Coronary artery (tissue), 2 donors: ENCODE measurements at regions not wholly inside any gene's neighbourhood (a gene's known extent, or its start where the extent isn't known, plus 50 kb on each side); places are given as distances from the start of the nearest gene placed in this dataset.

Experiments used
- DNase-seq: peaks from one replicate; pipeline ENCODE4 v3.0.0-alpha.2; 2017; ENCODE audit warnings: low spot score
- H3K27ac ChIP-seq, 2 donors: fragments of 200-600 bp; sonication (generic); one replicate each; pipeline ENCODE4 v1.5.1; 2016 to 2019
- H3K4me3 ChIP-seq: fragments of 200-600 bp; sonication (generic); 2 replicates; pipeline ENCODE4 v1.5.1; 2016; ENCODE audit warnings: mild to moderate bottlenecking, moderate library complexity
- TF ChIP-seq, protein P1 (sequence below): fragments of 200-600 bp; sonication (generic); IDR thresholded peaks from one replicate; pipeline ENCODE4 v1.5.1; 2019; ENCODE audit warnings: antibody characterized with exemption

DNA sequence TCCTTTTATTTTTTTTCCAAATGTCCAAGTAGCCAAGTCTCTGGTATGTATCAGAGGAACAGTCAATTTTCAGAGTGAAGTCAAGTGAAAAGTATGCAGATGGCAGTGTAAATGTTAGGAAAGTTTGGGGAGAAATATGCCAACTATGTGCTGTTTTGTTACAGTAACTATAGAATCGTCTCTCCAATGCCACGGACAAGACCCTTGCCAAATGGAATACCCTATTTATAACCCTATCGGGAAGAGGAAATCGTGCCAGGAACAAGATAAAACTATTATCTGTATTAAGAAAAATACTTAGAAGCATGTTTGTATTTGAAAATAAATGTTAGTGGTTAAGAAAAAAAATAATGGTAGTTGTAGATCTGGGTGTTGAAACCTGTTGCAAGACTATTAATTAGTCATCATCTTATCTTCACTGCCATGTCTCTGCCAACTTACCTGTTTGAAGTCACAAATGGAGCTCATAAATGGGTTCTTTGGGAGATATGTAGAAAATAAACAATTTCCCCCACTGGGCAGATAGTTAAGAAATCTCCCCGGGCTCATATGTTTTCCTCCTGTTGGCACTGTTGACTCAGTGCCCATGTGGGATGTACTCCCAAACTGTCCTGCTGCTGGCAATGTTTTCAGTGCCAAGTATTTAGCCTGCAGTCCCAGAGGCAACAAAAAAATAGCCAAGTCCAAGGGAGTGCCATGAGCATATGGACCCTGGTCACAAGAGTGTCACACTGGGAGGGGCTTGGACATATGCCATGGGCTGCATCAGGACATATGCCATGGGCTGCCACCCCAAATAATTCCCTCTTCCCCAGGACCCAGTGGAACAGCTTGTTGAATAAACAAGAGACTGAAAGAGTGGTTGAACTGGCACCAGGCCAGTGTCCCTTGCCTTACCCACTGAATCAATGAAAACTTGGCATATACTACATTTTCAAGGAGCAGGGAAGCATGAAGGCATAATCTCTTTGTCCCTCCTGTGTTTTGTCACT is 366.9 kb downstream of the OSR1 start:
- H3K27ac ChIP-seq, result peak overlapping the region in 1 of 2 donors; percentile 75
- TF ChIP-seq, protein P1, sequence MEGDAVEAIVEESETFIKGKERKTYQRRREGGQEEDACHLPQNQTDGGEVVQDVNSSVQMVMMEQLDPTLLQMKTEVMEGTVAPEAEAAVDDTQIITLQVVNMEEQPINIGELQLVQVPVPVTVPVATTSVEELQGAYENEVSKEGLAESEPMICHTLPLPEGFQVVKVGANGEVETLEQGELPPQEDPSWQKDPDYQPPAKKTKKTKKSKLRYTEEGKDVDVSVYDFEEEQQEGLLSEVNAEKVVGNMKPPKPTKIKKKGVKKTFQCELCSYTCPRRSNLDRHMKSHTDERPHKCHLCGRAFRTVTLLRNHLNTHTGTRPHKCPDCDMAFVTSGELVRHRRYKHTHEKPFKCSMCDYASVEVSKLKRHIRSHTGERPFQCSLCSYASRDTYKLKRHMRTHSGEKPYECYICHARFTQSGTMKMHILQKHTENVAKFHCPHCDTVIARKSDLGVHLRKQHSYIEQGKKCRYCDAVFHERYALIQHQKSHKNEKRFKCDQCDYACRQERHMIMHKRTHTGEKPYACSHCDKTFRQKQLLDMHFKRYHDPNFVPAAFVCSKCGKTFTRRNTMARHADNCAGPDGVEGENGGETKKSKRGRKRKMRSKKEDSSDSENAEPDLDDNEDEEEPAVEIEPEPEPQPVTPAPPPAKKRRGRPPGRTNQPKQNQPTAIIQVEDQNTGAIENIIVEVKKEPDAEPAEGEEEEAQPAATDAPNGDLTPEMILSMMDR, result no peak
- DNase-seq, result peak; percentile 78
- peak overlapping the region; percentile 5 for H3K4me3 ChIP-seq

DNA sequence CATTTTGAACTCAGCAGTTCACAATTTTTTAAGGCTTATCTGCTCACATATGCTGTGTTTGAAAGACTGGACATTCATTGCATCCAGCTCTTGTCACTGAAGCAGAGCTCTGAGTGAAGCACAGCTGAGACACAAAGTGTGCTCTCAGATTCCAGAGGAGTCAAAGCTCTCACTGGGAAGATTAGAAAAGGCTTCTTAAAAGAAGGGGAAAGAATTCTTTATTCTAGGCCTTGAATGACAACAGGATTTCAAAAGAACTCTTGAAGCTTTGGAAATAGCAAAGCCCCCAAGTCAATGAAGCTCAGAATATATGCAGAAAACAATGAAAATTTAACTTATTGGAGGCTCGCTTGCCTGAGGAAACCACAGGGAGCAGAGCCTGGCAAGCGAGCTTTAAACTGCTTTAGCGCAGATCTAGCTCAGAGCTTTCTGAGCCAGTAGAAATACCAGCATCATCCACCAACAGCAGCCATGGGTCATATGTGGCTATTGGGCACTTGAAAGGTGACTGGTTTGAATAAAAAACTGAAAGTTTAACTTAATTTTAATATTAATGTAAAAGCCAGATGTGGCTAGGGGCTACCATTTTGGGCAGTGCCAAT is 369.7 kb downstream of the OSR1 start:
- no peak for DNase-seq
- Histone ChIP-seq H3K27ac (no peak overlapping the region), H3K4me3 (no peak overlapping the region)
- TF ChIP-seq, protein P1, result no peak

DNA sequence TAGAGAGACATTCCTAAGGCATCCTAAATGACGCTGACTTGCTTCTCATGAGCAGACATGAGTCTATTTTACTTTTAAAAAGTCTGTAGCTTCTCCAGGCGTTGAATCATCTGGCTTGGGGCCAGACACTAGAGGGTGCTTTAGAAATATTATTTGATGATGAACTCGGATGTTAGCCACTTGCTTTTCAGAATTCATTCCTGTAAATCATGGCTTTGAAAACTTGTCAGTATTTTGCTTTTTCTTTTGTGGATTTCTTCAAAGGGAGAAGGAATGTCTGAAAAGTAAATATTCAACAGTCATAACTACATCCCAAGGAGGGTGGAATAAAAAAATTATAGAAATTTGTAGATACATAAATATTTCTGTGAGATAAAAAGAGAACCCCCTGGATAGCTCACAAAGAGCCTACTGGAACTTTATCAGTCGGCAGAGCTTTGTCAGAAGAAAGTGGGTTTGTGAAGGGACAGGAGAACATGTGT is 370.8 kb downstream of the OSR1 start:
- H3K27ac ChIP-seq, result no peak overlapping the region
- no peak for DNase-seq
- H3K4me3 ChIP-seq, result no peak overlapping the region
- TF ChIP-seq, protein P1, result no peak

DNA sequence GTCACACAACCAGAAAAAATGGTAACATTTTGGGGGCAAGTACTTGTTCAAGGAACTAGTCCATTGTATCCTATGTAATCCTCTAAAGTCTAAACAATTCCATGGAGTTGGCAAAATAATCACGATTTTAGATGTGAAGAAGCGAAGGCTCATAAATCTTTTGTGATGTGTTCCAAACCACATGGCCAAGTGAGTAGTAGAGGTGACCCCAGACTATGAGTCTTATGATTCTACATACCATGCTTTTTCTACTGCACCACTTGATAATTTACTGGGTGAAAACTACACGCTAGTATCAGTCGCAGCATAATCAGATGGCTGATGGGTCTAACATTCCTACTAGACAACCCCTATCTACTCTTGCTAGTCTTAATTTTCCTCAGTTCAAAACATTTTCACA is 371.4 kb downstream of the OSR1 start:
- Histone ChIP-seq H3K4me3 (no peak overlapping the region), H3K27ac (no peak overlapping the region)
- no peak for DNase-seq
- TF ChIP-seq, protein P1, result no peak

DNA sequence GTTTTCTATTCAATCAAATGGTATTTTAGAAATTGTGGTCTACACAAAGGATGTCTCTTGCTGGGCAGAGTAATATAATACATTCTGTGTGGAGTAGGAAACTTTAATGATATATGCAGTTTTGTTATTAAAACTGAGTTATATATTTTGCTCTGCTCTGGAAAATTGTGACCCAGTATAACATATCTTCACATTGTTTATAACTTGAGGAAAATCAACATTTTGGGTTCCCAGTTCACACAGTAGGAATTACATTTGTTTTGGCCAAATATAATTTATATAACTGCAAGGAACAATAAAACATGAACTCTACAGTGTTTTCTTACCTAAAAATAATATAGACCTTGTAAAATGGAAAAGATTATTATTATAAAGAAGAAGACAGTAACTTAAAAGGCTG is 372.4 kb downstream of the OSR1 start:
- no peak for DNase-seq
- H3K4me3 ChIP-seq, result no peak overlapping the region
- TF ChIP-seq, protein P1, result no peak
- H3K27ac ChIP-seq, result no peak overlapping the region

DNA sequence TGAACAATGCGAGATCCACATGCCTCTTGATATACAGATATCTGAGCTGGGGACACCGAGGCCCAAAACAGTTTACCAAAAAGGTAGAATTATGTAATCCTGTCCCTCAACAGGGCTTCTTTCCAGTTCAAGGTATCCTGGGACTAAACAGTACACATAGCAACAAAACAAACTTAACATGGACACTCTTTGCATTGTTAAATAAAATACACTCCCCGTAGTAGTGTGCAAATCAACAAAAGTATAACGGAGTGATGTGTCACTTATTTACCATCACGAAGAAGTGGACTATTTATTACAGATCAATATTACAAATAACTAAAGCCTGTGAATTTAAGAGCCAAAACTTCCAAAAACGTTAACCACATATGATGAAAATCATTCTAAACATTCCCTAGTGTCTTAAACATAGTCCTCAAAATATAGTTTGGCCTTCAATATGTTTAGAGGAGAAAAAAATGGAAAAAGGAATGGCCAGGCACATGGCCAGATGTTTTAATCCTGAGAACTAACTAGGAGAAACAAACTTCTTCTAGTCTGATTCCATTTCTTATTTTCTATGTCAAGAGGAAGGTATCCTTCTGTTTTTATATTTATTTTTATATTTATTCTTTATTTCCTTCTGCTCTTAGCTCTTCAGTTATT is 377.5 kb downstream of the OSR1 start:
- DNase-seq, result no peak
- H3K27ac ChIP-seq, result peak overlapping the region in 1 of 2 donors; percentile 57
- no peak overlapping the region for H3K4me3 ChIP-seq
- TF ChIP-seq, protein P1, result no peak
